PC-9 (cell line): ENCODE measurements at regions not wholly inside any gene's neighbourhood (a gene's known extent, or its start where the extent isn't known, plus 50 kb on each side); places are given as distances from the start of the nearest gene placed in this dataset.

Experiments used
- CTCF ChIP-seq: fragments of 200-600 bp; sonication (generic); conservative IDR thresholded peaks from 2 replicates; pipeline ENCODE4 v1.6.1; 2017; ENCODE audit warnings: mixed run types, antibody characterized with exemption, mild to moderate bottlenecking, moderate library complexity
- EZH2 ChIP-seq: fragments of 200-600 bp; sonication (generic); IDR thresholded peaks from 2 replicates; pipeline ENCODE4 v1.8.0; 2017; ENCODE audit warnings: antibody characterized with exemption, low read depth

DNA sequence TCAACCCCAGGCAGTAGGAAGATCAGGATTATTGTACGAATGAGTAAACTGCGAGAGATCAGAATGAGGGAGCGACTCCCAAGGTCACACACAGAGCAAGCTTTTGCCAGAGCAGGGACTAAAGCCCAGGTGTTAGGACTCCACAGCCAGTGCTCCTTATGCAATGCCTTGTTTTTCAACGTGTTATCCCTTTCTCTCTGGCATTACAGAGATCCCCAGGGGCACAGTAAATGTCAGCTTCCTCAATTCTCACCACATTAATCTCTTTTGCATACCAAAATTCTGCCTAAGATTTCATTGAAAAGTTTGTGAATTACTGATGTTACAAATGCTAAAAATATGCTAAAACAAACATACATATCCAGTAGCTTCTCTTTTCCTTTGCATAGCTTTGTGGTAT, 68.1 kb upstream of the CES5A start:
- TF ChIP-seq CTCF (no peak), EZH2 (no peak)
